SK-N-SH (cell line): ENCODE measurements at regions not wholly inside any gene's neighbourhood (a gene's known extent, or its start where the extent isn't known, plus 50 kb on each side); places are given as distances from the start of the nearest gene placed in this dataset.

Source experiments
- CTCF ChIA-PET: fragments of 300-600, 350-600 bp; formaldehyde crosslinking; extraction: SDS; loops from one replicate; lab custom pipeline; 2021; lab: Yijun Ruan, JAX
- POLR2A ChIA-PET: fragments of 350-600 bp; sonication (Branson Sonifier 250); formaldehyde crosslinking; extraction: SDS; loops from one replicate; lab custom pipeline; 2020; ENCODE audit warnings: antibody characterized with exemption, inconsistent platforms; lab: Yijun Ruan, JAX
- DNase-seq: peaks from one replicate; pipeline ENCODE4 v3.0.0; 2012
- H2AFZ ChIP-seq: fragments of 200-600 bp; sonication (generic); 2 replicates; pipeline ENCODE4 v1.8.1; 2016; ENCODE audit warnings: antibody characterized with exemption, mild to moderate bottlenecking, low read depth
- H3F3A ChIP-seq: fragments of 200-600 bp; sonication (generic); replicated peaks from 2 replicates; pipeline ENCODE3; 2016; ENCODE audit warnings: antibody characterized with exemption, mild to moderate bottlenecking; ENCODE audit not compliant: insufficient read depth
- H3K27ac ChIP-seq, 2 experiments: fragments of 200-500 bp in 1 of 2; fragments of 200-600 bp in 1 of 2; sonication (Bioruptor generic) in 1 of 2; sonication (generic), shearing (Covaris generic) in 1 of 2; 2 replicates each; pipeline versions ENCODE4 v1.5.1 to v1.6.1; 2014 to 2016; ENCODE audit warnings: low read depth in 2 of 2, inconsistent platforms in 1 of 2, low read length in 1 of 2, mild to moderate bottlenecking in 1 of 2, mixed read lengths in 1 of 2
- H3K27me3 ChIP-seq: fragments of 200-600 bp; sonication (generic), shearing (Covaris generic); 2 replicates; pipeline ENCODE4 v1.6.1; 2016; ENCODE audit warnings: mixed run types; ENCODE audit not compliant: insufficient read depth
- H3K36me3 ChIP-seq, 2 experiments: fragments of 200-500 bp in 1 of 2; fragments of 200-600 bp in 1 of 2; sonication (Bioruptor generic) in 1 of 2; sonication (generic) in 1 of 2; replicated peaks in 1 of 2; 2 replicates each; pipeline versions ENCODE3 to v1.5.1; 2014 to 2016; ENCODE audit warnings: low read length in 1 of 2, mild to moderate bottlenecking in 1 of 2; ENCODE audit not compliant: insufficient read depth in 2 of 2, control insufficient read depth in 1 of 2
- H3K4me1 ChIP-seq, 2 experiments: fragments of 200-500 bp in 1 of 2; fragments of 200-600 bp in 1 of 2; sonication (Bioruptor generic) in 1 of 2; sonication (generic), shearing (Covaris generic) in 1 of 2; 2 replicates each; pipeline versions ENCODE4 v1.5.1 to v1.6.1; 2014 to 2016; ENCODE audit warnings: low read depth in 1 of 2, low read length in 1 of 2, mixed run types in 1 of 2; ENCODE audit not compliant: insufficient read depth in 2 of 2, control insufficient read depth in 1 of 2
- H3K4me2 ChIP-seq: fragments of 200-600 bp; sonication (generic), shearing (Covaris generic); 2 replicates; pipeline ENCODE4 v1.6.1; 2017; ENCODE audit warnings: mixed run types
- H3K4me3 ChIP-seq, 2 experiments: fragments of 200-500 bp in 1 of 2; fragments of 200-600 bp in 1 of 2; sonication (Bioruptor generic) in 1 of 2; sonication (generic), shearing (Covaris generic) in 1 of 2; 2 replicates each; pipeline versions ENCODE4 v1.5.1 to v1.8.1; 2014 to 2016; ENCODE audit warnings: low read depth in 2 of 2, inconsistent platforms in 1 of 2, low read length in 1 of 2, mild to moderate bottlenecking in 1 of 2, mixed read lengths in 1 of 2, moderate library complexity in 1 of 2
- H3K79me2 ChIP-seq: fragments of 200-600 bp; sonication (generic); 2 replicates; pipeline ENCODE4 v1.8.1; 2017; ENCODE audit warnings: mild to moderate bottlenecking; ENCODE audit not compliant: insufficient read depth
- H3K9ac ChIP-seq: fragments of 200-600 bp; sonication (generic); 2 replicates; pipeline ENCODE4 v1.6.1; 2017; ENCODE audit warnings: mixed run types
- H3K9me2 ChIP-seq: fragments of 200-600 bp; sonication (generic); 2 replicates; pipeline ENCODE4 v1.6.1; 2017; ENCODE audit warnings: mixed run types
- H3K9me3 ChIP-seq: fragments of 200-600 bp; sonication (generic); 2 replicates; pipeline ENCODE4 v1.6.1; 2017; ENCODE audit warnings: mixed run types, mild to moderate bottlenecking, moderate library complexity
- H4K20me1 ChIP-seq: fragments of 200-600 bp; sonication (generic); 2 replicates; pipeline ENCODE4 v1.6.1; 2017; ENCODE audit warnings: mild to moderate bottlenecking, mixed run types; ENCODE audit not compliant: insufficient read depth
- CHD2 ChIP-seq: fragments of 150-350 bp; IDR thresholded peaks from 2 replicates; pipeline ENCODE4 v1.6.1; 2018; ENCODE audit warnings: low read length; ENCODE audit not compliant: partially characterized antibody
- ELF1 ChIP-seq: IDR thresholded peaks from 2 replicates; pipeline ENCODE4 v1.4.0; 2012
- GATA2 ChIP-seq: sonication (generic); formaldehyde crosslinking; IDR thresholded peaks from 2 replicates; pipeline ENCODE4 v1.5.0; 2020; ENCODE audit warnings: mild to moderate bottlenecking, missing genetic modification reagents
- MXI1 ChIP-seq: IDR thresholded peaks from 2 replicates; pipeline ENCODE4 v1.6.1; 2012; ENCODE audit warnings: mild to moderate bottlenecking, low read depth, low read length, improper control_type of control experiment
- NFIC ChIP-seq: IDR thresholded peaks from 2 replicates; pipeline ENCODE4 v1.4.0; 2012; ENCODE audit warnings: borderline replicate concordance
- NRF1 ChIP-seq: IDR thresholded peaks from 2 replicates; pipeline ENCODE4 v1.6.1; 2012; ENCODE audit warnings: low read depth, mild to moderate bottlenecking, low read length
- POLR2AphosphoS5 ChIP-seq: IDR thresholded peaks from 2 replicates; pipeline ENCODE4 v1.6.1; 2012; ENCODE audit warnings: low read depth, low read length
- RAD21 ChIP-seq: IDR thresholded peaks from 2 replicates; pipeline ENCODE4 v1.6.1; 2012; ENCODE audit warnings: mild to moderate bottlenecking, low read length
- RFX5 ChIP-seq: IDR thresholded peaks from 2 replicates; pipeline ENCODE4 v1.6.1; 2012; ENCODE audit warnings: mild to moderate bottlenecking, improper control_type of control experiment, low read length
- RXRA ChIP-seq: IDR thresholded peaks from 2 replicates; pipeline ENCODE4 v1.4.0; 2012; ENCODE audit warnings: low read depth, mild to moderate bottlenecking, borderline replicate concordance
- SMC3 ChIP-seq: IDR thresholded peaks from 2 replicates; pipeline ENCODE4 v1.6.1; 2012; ENCODE audit warnings: low read depth, low read length, improper control_type of control experiment
- TEAD4 ChIP-seq: IDR thresholded peaks from 2 replicates; pipeline ENCODE4 v1.4.0; 2012; ENCODE audit warnings: mild to moderate bottlenecking, borderline replicate concordance; ENCODE audit not compliant: insufficient read depth
- YY1 ChIP-seq: IDR thresholded peaks from 2 replicates; pipeline ENCODE4 v1.4.0; 2012; ENCODE audit warnings: low read depth, mild to moderate bottlenecking
- WGBS: methylation state at CpG from one replicate; pipeline ENCODE4 v1.1.6; 2017; ENCODE audit warnings: low lambda C conversion rate; 5-methylcytosine and 5-hydroxymethylcytosine counted together
- TF ChIP-seq, protein P1 (sequence below): IDR thresholded peaks from 2 replicates; pipeline ENCODE4; 2012
- TF ChIP-seq, protein P2 (sequence below): IDR thresholded peaks from 2 replicates; pipeline ENCODE4 v1.4.0; 2012; ENCODE audit warnings: low read depth, borderline replicate concordance
- TF ChIP-seq, protein P3 (sequence below): fragments of 150-350 bp; IDR thresholded peaks from 2 replicates; pipeline ENCODE4 v1.6.1; 2017; ENCODE audit warnings: antibody characterized with exemption, low read length, low read depth, borderline replicate concordance
- TF ChIP-seq, protein P4 (sequence below): IDR thresholded peaks from 2 replicates; pipeline ENCODE4 v1.4.0; 2012; ENCODE audit warnings: low read depth
- TF ChIP-seq, protein P5 (sequence below): IDR thresholded peaks from 2 replicates; pipeline ENCODE4 v1.6.1; 2012; ENCODE audit warnings: mild to moderate bottlenecking, low read depth, low read length, moderate library complexity
- TF ChIP-seq, protein P6 (sequence below): IDR thresholded peaks from 2 replicates; pipeline ENCODE4 v1.4.0; 2012; ENCODE audit warnings: low read depth, borderline replicate concordance

DNA sequence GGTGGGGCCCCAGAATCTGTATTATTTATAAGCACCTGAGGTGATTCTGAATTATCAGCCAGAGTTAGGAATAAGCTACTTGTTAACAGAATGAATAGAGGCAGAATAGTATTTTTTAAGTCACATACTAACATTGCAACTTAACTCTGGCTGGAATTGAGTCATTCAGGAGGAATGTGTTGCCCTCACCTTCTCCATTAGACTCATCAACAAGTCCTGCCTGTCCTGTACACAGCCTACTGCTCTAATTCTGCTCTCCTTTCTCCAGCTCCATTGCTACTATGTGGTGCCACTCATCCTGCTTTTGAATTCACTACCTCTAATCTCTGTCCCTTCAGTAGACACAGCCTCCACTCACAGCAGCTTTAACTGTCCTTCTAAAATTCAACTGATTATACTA lies 669.4 kb downstream of the DHX35 start:
- H3K36me3 ChIP-seq = no peaks in the 10 kb centered on the region
- no peak overlapping the region for H3K27ac ChIP-seq
- no peak overlapping the region for H3K4me2 ChIP-seq
- H2AFZ ChIP-seq = no peak overlapping the region
- DNase-seq = no peak
- H3F3A ChIP-seq = no peaks in the 10 kb centered on the region
- H3K27me3 ChIP-seq = no peaks in the 10 kb centered on the region
- H3K79me2 ChIP-seq = no peaks in the 10 kb centered on the region
- H3K9ac ChIP-seq = no peak overlapping the region
- ChIA-PET CTCF (interaction anchor here (0.9 to 2.0 kb wide), 2 partner anchors 17 to 327 kb away, joined by 4 to 5 read pairs; no protein-coding TSS in a partner anchor), POLR2A (no interaction called here)
- no peak overlapping the region for H3K4me3 ChIP-seq
- no peaks in the 10 kb centered on the region for H3K9me2 ChIP-seq
- no peaks in the 10 kb centered on the region for H4K20me1 ChIP-seq
- peaks cover 0 to 8% of the 10 kb centered on the region in 2 experiments; a peak in 2 of 4 replicates for H3K4me1 ChIP-seq
- TF ChIP-seq RAD21 (no peak), MXI1 (no peak), NFIC (no peak), SMC3 (no peak), TEAD4 (no peak), RXRA (no peak), RFX5 (no peak), ELF1 (no peak)
- TF ChIP-seq, protein P1, sequence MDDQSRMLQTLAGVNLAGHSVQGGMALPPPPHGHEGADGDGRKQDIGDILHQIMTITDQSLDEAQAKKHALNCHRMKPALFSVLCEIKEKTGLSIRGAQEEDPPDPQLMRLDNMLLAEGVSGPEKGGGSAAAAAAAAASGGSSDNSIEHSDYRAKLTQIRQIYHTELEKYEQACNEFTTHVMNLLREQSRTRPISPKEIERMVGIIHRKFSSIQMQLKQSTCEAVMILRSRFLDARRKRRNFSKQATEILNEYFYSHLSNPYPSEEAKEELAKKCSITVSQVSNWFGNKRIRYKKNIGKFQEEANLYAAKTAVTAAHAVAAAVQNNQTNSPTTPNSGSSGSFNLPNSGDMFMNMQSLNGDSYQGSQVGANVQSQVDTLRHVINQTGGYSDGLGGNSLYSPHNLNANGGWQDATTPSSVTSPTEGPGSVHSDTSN = no peak
- H3K9me3 ChIP-seq = no peaks in the 10 kb centered on the region

DNA sequence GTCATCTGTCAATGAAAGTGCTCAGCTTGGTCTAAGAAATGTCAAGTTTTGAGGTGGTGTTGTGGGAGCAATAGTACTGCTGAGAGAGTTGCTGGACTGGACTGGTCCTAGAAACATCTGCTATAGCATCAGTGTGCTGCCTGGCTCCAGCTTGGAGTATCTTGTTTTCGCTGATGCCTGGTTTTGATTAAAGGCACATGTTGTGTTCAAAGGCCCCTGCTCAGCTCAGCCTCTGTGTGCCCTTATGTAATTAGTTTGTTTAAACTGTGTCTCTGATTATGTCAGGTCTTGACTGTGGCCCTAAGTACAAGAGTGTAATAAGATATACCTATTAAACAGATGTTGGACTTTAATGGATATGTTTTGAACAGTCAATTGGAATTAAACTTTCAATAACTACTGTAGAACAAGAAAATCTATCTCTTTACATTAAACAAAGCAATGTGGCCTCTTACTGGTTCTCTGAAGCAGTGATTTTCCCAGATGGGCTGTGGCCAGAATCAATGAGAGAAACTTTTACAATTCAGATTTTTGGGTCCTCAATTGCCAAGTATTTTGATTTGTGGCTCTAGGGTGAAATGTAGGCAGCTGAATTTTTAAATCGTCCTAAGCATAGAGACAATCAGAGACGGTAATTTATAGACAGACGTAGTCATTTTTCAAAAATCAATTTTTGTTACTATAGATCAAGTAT lies 668.2 kb downstream of the DHX35 start:
- H3K9me2 ChIP-seq = no peaks in the 10 kb centered on the region
- ChIA-PET CTCF (interaction anchor here (2.0 kb wide), 1 partner anchor 18 kb away, joined by 5 read pairs; no protein-coding TSS in a partner anchor), POLR2A (interaction anchor here (0.6 kb wide), 1 partner anchor 1089 kb away, joined by 3 read pairs; no protein-coding TSS in a partner anchor)
- no peaks in the 10 kb centered on the region for H3K9me3 ChIP-seq
- H3K9ac ChIP-seq = no peak overlapping the region
- H3K4me1 ChIP-seq = peaks cover 0 to 8% of the 10 kb centered on the region in 2 experiments; a peak in 2 of 4 replicates
- H2AFZ ChIP-seq = no peak overlapping the region
- H3K27ac ChIP-seq = peak overlapping the region in 1 of 2 experiments; percentile 73; a peak in 2 of 4 replicates
- H4K20me1 ChIP-seq = no peaks in the 10 kb centered on the region
- H3K4me2 ChIP-seq = no peak overlapping the region
- H3K79me2 ChIP-seq = no peaks in the 10 kb centered on the region
- no peaks in the 10 kb centered on the region for H3F3A ChIP-seq
- H3K36me3 ChIP-seq = no peaks in the 10 kb centered on the region
- H3K4me3 ChIP-seq = no peak overlapping the region
- 35% methylated on average over 4 of the region's 4 CpGs for WGBS
- peak; percentile 63 for DNase-seq
- H3K27me3 ChIP-seq = no peaks in the 10 kb centered on the region
- TF ChIP-seq ELF1 (no peak), POLR2AphosphoS5 (no peak), NRF1 (no peak), MXI1 (no peak), YY1 (no peak), GATA2 (CRISPR knock-in tag) (peak; percentile 78), CHD2 (peak; percentile 64)
- TF ChIP-seq, protein P2, sequence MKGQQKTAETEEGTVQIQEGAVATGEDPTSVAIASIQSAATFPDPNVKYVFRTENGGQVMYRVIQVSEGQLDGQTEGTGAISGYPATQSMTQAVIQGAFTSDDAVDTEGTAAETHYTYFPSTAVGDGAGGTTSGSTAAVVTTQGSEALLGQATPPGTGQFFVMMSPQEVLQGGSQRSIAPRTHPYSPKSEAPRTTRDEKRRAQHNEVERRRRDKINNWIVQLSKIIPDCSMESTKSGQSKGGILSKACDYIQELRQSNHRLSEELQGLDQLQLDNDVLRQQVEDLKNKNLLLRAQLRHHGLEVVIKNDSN = no peak
- TF ChIP-seq, protein P3, sequence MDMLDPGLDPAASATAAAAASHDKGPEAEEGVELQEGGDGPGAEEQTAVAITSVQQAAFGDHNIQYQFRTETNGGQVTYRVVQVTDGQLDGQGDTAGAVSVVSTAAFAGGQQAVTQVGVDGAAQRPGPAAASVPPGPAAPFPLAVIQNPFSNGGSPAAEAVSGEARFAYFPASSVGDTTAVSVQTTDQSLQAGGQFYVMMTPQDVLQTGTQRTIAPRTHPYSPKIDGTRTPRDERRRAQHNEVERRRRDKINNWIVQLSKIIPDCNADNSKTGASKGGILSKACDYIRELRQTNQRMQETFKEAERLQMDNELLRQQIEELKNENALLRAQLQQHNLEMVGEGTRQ = no peak
- TF ChIP-seq, protein P4, sequence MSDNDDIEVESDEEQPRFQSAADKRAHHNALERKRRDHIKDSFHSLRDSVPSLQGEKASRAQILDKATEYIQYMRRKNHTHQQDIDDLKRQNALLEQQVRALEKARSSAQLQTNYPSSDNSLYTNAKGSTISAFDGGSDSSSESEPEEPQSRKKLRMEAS = no peak
- TF ChIP-seq, protein P5, sequence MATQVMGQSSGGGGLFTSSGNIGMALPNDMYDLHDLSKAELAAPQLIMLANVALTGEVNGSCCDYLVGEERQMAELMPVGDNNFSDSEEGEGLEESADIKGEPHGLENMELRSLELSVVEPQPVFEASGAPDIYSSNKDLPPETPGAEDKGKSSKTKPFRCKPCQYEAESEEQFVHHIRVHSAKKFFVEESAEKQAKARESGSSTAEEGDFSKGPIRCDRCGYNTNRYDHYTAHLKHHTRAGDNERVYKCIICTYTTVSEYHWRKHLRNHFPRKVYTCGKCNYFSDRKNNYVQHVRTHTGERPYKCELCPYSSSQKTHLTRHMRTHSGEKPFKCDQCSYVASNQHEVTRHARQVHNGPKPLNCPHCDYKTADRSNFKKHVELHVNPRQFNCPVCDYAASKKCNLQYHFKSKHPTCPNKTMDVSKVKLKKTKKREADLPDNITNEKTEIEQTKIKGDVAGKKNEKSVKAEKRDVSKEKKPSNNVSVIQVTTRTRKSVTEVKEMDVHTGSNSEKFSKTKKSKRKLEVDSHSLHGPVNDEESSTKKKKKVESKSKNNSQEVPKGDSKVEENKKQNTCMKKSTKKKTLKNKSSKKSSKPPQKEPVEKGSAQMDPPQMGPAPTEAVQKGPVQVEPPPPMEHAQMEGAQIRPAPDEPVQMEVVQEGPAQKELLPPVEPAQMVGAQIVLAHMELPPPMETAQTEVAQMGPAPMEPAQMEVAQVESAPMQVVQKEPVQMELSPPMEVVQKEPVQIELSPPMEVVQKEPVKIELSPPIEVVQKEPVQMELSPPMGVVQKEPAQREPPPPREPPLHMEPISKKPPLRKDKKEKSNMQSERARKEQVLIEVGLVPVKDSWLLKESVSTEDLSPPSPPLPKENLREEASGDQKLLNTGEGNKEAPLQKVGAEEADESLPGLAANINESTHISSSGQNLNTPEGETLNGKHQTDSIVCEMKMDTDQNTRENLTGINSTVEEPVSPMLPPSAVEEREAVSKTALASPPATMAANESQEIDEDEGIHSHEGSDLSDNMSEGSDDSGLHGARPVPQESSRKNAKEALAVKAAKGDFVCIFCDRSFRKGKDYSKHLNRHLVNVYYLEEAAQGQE = no peak
- TF ChIP-seq, protein P6, sequence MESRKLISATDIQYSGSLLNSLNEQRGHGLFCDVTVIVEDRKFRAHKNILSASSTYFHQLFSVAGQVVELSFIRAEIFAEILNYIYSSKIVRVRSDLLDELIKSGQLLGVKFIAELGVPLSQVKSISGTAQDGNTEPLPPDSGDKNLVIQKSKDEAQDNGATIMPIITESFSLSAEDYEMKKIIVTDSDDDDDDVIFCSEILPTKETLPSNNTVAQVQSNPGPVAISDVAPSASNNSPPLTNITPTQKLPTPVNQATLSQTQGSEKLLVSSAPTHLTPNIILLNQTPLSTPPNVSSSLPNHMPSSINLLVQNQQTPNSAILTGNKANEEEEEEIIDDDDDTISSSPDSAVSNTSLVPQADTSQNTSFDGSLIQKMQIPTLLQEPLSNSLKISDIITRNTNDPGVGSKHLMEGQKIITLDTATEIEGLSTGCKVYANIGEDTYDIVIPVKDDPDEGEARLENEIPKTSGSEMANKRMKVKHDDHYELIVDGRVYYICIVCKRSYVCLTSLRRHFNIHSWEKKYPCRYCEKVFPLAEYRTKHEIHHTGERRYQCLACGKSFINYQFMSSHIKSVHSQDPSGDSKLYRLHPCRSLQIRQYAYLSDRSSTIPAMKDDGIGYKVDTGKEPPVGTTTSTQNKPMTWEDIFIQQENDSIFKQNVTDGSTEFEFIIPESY = no peak
